AG04450 (cell line): ENCODE measurements at regions not wholly inside any gene's neighbourhood (a gene's known extent, or its start where the extent isn't known, plus 50 kb on each side); places are given as distances from the start of the nearest gene placed in this dataset.

Source experiments
- CTCF ChIA-PET: fragments of 300-600, 350-600 bp; formaldehyde crosslinking; extraction: SDS; loops from one replicate; lab custom pipeline; 2022; ENCODE audit warnings: antibody characterized with exemption, inconsistent platforms; lab: Charles Lee
- POLR2A ChIA-PET: fragments of 350-600 bp; formaldehyde crosslinking; extraction: SDS; loops from one replicate; lab custom pipeline; 2021; ENCODE audit warnings: antibody characterized with exemption, inconsistent platforms; lab: Yijun Ruan, JAX
- DNase-seq: peaks from one replicate; pipeline ENCODE4 v3.0.0-alpha.2; 2011; ENCODE audit warnings: low read depth, low spot score
- H3K27ac ChIP-seq: one replicate; pipeline ENCODE4 v1.5.1; 2012; ENCODE audit warnings: low read depth, low read length, control low read depth
- H3K27me3 ChIP-seq: one replicate; pipeline ENCODE4 v1.6.0; 2012; ENCODE audit warnings: low read length; ENCODE audit not compliant: control insufficient read depth, insufficient read depth
- H3K4me3 ChIP-seq: 2 replicates; pipeline ENCODE4 v1.5.1; 2011; ENCODE audit warnings: mild to moderate bottlenecking, low read depth, low read length, control low read depth
- H3K9me3 ChIP-seq: 2 replicates; pipeline ENCODE4 v1.5.1; 2012; ENCODE audit warnings: low read length; ENCODE audit not compliant: control insufficient read depth, insufficient read depth
- CTCF ChIP-seq: IDR thresholded peaks from 2 replicates; pipeline ENCODE4 v1.5.1; 2011; ENCODE audit warnings: low read depth, low read length, control low read depth, inconsistent platforms

GRCh38 chr17:51510940-51511339 lies 250.6 kb downstream of the UTP18 start:
- no peak for TF ChIP-seq CTCF
- POLR2A ChIA-PET = no interaction called here
- CTCF ChIA-PET = no interaction called here

GRCh38 chr17:51512220-51512907 lies 252.0 kb downstream of the UTP18 start:
- no peak overlapping the region for H3K27ac ChIP-seq

More at GRCh38 chr17:51510940-51511339, 250.6 kb downstream of the UTP18 start:
- H3K27ac ChIP-seq = no peak overlapping the region
- no peaks in the 10 kb centered on the region for H3K27me3 ChIP-seq
- H3K4me3 ChIP-seq = no peak overlapping the region
- no peak for DNase-seq
- no peaks in the 10 kb centered on the region; the same call in 1 of the 2 replicates for H3K9me3 ChIP-seq

GRCh38 chr17:51516924-51517323 lies 256.6 kb downstream of the UTP18 start:
- Histone ChIP-seq H3K27ac (no peak overlapping the region), H3K27me3 (no peaks in the 10 kb centered on the region), H3K9me3 (no peaks in the 10 kb centered on the region; the same call in 1 of the 2 replicates), H3K4me3 (no peak overlapping the region)
- ChIA-PET CTCF (no interaction called here), POLR2A (no interaction called here)
- no peak for DNase-seq
- TF ChIP-seq CTCF = no peak

More at GRCh38 chr17:51512220-51512907, 252.0 kb downstream of the UTP18 start:
- H3K9me3 ChIP-seq = no peaks in the 10 kb centered on the region; the same call in 1 of the 2 replicates
- CTCF ChIA-PET = no interaction called here
- H3K4me3 ChIP-seq = no peak overlapping the region
- DNase-seq = no peak
- POLR2A ChIA-PET = no interaction called here
- TF ChIP-seq CTCF = no peak
- no peaks in the 10 kb centered on the region for H3K27me3 ChIP-seq

GRCh38 chr17:51524524-51524923 lies 264.2 kb downstream of the UTP18 start:
- no peak for TF ChIP-seq CTCF
- no peak for DNase-seq
- ChIA-PET POLR2A (no interaction called here), CTCF (no interaction called here)
- no peak overlapping the region for H3K4me3 ChIP-seq
- no peaks in the 10 kb centered on the region for H3K27me3 ChIP-seq
- no peak overlapping the region for H3K27ac ChIP-seq
- H3K9me3 ChIP-seq = peaks cover 5% of the 10 kb centered on the region; the same call in 1 of the 2 replicates

- Histone ChIP-seq H3K27ac (no peak overlapping the region), H3K27me3 (no peaks in the 10 kb centered on the region), H3K9me3 (peaks cover 5% of the 10 kb centered on the region; the same call in 1 of the 2 replicates), H3K4me3 (no peak overlapping the region)
- DNase-seq = no peak
- ChIA-PET POLR2A (no interaction called here), CTCF (no interaction called here)
- TF ChIP-seq CTCF = no peak
Observed at GRCh38 chr17:51526507-51526906, 266.2 kb downstream of the UTP18 start.
